WTC11 (cell line): ENCODE measurements at regions not wholly inside any gene's neighbourhood (a gene's known extent, or its start where the extent isn't known, plus 50 kb on each side); places are given as distances from the start of the nearest gene placed in this dataset.
"Not testable (repeated sequence)": the region's sequence is repeated elsewhere in the genome, so short reads cannot be mapped to it uniquely, and the experiment has no call there.

Experiments used
- ATAC-seq: fragments of 200-7000 bp; cut with Tn5 transposase; 2 replicates; pipeline ENCODE4 v1.10.0; 2021; ENCODE audit warnings: mild to moderate bottlenecking, moderate library complexity
- CTCF ChIA-PET: fragments of 300-600 bp; sonication (Branson Sonifier 250); formaldehyde crosslinking; loops from one replicate; lab custom pipeline; 2021; ENCODE audit warnings: antibody characterized with exemption; lab: Charles Lee
- POLR2A ChIA-PET: fragments of 350-600 bp; sonication (Branson Sonifier 250); formaldehyde crosslinking; loops from one replicate; lab custom pipeline; 2021; ENCODE audit warnings: antibody characterized with exemption; lab: Charles Lee
- DNase-seq: peaks from one replicate; pipeline ENCODE4 v3.0.0; 2021; ENCODE audit warnings: low spot score
- H3K27ac Mint-ChIP-seq: 2 replicates; pipeline ENCODE4 v1.8.0; 2021; ENCODE audit warnings: mixed read lengths
- H3K27me3 Mint-ChIP-seq: 2 replicates; pipeline ENCODE4 v1.8.0; 2021; ENCODE audit warnings: low read depth, mild to moderate bottlenecking, moderate library complexity, mixed read lengths
- H3K36me3 Mint-ChIP-seq: 2 replicates; pipeline ENCODE4 v1.8.0; 2021; ENCODE audit warnings: mixed read lengths
- H3K4me1 Mint-ChIP-seq: 2 replicates; pipeline ENCODE4 v1.8.0; 2022; ENCODE audit warnings: mixed read lengths
- H3K4me3 Mint-ChIP-seq: 2 replicates; pipeline ENCODE4 v1.8.0; 2021; ENCODE audit warnings: mild to moderate bottlenecking, moderate library complexity, mixed read lengths
- H3K9me3 Mint-ChIP-seq: 2 replicates; pipeline ENCODE4 v1.8.0; 2021; ENCODE audit warnings: mixed read lengths
- ESRRA ChIP-seq: sonication (generic); formaldehyde crosslinking; IDR thresholded peaks from 2 replicates; pipeline ENCODE4 v1.8.1; 2022; ENCODE audit warnings: mild to moderate bottlenecking, missing genetic modification reagents, borderline replicate concordance
- MYBL2 ChIP-seq: sonication (generic); formaldehyde crosslinking; IDR thresholded peaks from 2 replicates; pipeline ENCODE4 v1.8.1; 2023; ENCODE audit warnings: mild to moderate bottlenecking, moderate library complexity, missing genetic modification reagents
- OVOL2 ChIP-seq: fragments of 250-450 bp; sonication (Bioruptor Pico); IDR thresholded peaks from 2 replicates; pipeline ENCODE4 v1.9.0; 2021; ENCODE audit warnings: mild to moderate bottlenecking, borderline replicate concordance
- SMAD3 ChIP-seq: sonication (generic); formaldehyde crosslinking; IDR thresholded peaks from 2 replicates; pipeline ENCODE4 v1.8.0; 2022; ENCODE audit warnings: missing genetic modification reagents, mild to moderate bottlenecking, borderline replicate concordance
- ZNF219 ChIP-seq: sonication (generic); formaldehyde crosslinking; IDR thresholded peaks from 2 replicates; pipeline ENCODE4 v1.8.0; 2023; ENCODE audit warnings: missing genetic modification reagents, mild to moderate bottlenecking, borderline replicate concordance
- ZNF232 ChIP-seq: sonication (generic); formaldehyde crosslinking; IDR thresholded peaks from 2 replicates; pipeline ENCODE4 v1.8.0; 2022; ENCODE audit warnings: mild to moderate bottlenecking, missing genetic modification reagents
- ZNF416 ChIP-seq: fragments of 250-450 bp; sonication (Bioruptor Pico); IDR thresholded peaks from 2 replicates; pipeline ENCODE4 v1.9.0; 2021; ENCODE audit warnings: mild to moderate bottlenecking, inconsistent platforms
- TF ChIP-seq, protein P1 (sequence below): sonication (generic); formaldehyde crosslinking; IDR thresholded peaks from 2 replicates; pipeline ENCODE4 v1.8.0; 2023; ENCODE audit warnings: missing genetic modification reagents, mild to moderate bottlenecking, borderline replicate concordance
- TF ChIP-seq, protein P2 (sequence below): sonication (generic); formaldehyde crosslinking; IDR thresholded peaks from 2 replicates; pipeline ENCODE4 v1.8.1; 2023; ENCODE audit warnings: mild to moderate bottlenecking, missing genetic modification reagents, borderline replicate concordance
- TF ChIP-seq, protein P3 (sequence below): fragments of 250-450 bp; sonication (Bioruptor Pico); IDR thresholded peaks from 2 replicates; pipeline ENCODE4 v1.8.0; 2021; ENCODE audit warnings: mild to moderate bottlenecking
- TF ChIP-seq, protein P4 (sequence below): sonication (generic); formaldehyde crosslinking; IDR thresholded peaks from 2 replicates; pipeline ENCODE4 v1.8.0; 2022; ENCODE audit warnings: mild to moderate bottlenecking, missing genetic modification reagents
- TF ChIP-seq, protein P5 (sequence below): fragments of 250-450 bp; sonication (Bioruptor Pico); IDR thresholded peaks from 2 replicates; pipeline ENCODE4 v1.9.0; 2021; ENCODE audit warnings: mild to moderate bottlenecking
- TF ChIP-seq, protein P6 (sequence below): fragments of 250-450 bp; sonication (Bioruptor Pico); conservative IDR thresholded peaks from 2 replicates; pipeline ENCODE4 v1.9.0; 2021; ENCODE audit warnings: mild to moderate bottlenecking
- TF ChIP-seq, protein P7 (sequence below): sonication (generic); formaldehyde crosslinking; IDR thresholded peaks from 2 replicates; pipeline ENCODE4 v1.8.0; 2022; ENCODE audit warnings: mild to moderate bottlenecking, missing genetic modification reagents

DNA sequence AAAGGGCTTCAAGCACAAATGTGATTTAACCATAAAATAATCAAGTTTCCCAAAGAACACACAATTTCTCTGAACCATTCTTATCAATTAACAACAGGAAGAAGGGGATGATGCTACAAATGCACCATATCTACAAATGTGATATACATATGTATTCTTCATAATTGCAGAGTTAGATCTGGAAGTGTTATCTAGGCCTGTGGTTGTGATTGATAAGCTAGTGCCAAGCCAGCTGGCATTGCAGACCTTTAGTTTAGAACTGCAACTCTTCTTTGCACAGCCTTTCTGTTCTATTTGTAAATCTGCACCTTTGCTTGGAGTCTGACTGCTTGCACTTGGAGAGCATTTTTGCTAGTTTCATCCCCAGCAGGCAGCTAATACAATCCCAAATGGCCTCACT lies 145.5 kb upstream of the NPY2R start:
- ATAC-seq (no peak), DNase-seq (no peak)
- Mint-ChIP-seq H3K4me3 (no peak overlapping the region), H3K9me3 (peaks cover 6% of the 10 kb centered on the region; the same call in 1 of the 2 replicates), H3K36me3 (no peaks in the 10 kb centered on the region), H3K27me3 (no peaks in the 10 kb centered on the region), H3K4me1 (peaks cover 28% of the 10 kb centered on the region), H3K27ac (no peak overlapping the region)
- ChIA-PET POLR2A (no interaction called here), CTCF (no interaction called here)
- no peak for TF ChIP-seq ZNF219 (CRISPR knock-in tag)
- TF ChIP-seq, protein P1, sequence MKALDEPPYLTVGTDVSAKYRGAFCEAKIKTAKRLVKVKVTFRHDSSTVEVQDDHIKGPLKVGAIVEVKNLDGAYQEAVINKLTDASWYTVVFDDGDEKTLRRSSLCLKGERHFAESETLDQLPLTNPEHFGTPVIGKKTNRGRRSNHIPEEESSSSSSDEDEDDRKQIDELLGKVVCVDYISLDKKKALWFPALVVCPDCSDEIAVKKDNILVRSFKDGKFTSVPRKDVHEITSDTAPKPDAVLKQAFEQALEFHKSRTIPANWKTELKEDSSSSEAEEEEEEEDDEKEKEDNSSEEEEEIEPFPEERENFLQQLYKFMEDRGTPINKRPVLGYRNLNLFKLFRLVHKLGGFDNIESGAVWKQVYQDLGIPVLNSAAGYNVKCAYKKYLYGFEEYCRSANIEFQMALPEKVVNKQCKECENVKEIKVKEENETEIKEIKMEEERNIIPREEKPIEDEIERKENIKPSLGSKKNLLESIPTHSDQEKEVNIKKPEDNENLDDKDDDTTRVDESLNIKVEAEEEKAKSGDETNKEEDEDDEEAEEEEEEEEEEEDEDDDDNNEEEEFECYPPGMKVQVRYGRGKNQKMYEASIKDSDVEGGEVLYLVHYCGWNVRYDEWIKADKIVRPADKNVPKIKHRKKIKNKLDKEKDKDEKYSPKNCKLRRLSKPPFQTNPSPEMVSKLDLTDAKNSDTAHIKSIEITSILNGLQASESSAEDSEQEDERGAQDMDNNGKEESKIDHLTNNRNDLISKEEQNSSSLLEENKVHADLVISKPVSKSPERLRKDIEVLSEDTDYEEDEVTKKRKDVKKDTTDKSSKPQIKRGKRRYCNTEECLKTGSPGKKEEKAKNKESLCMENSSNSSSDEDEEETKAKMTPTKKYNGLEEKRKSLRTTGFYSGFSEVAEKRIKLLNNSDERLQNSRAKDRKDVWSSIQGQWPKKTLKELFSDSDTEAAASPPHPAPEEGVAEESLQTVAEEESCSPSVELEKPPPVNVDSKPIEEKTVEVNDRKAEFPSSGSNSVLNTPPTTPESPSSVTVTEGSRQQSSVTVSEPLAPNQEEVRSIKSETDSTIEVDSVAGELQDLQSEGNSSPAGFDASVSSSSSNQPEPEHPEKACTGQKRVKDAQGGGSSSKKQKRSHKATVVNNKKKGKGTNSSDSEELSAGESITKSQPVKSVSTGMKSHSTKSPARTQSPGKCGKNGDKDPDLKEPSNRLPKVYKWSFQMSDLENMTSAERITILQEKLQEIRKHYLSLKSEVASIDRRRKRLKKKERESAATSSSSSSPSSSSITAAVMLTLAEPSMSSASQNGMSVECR = no peak
- TF ChIP-seq, protein P2, sequence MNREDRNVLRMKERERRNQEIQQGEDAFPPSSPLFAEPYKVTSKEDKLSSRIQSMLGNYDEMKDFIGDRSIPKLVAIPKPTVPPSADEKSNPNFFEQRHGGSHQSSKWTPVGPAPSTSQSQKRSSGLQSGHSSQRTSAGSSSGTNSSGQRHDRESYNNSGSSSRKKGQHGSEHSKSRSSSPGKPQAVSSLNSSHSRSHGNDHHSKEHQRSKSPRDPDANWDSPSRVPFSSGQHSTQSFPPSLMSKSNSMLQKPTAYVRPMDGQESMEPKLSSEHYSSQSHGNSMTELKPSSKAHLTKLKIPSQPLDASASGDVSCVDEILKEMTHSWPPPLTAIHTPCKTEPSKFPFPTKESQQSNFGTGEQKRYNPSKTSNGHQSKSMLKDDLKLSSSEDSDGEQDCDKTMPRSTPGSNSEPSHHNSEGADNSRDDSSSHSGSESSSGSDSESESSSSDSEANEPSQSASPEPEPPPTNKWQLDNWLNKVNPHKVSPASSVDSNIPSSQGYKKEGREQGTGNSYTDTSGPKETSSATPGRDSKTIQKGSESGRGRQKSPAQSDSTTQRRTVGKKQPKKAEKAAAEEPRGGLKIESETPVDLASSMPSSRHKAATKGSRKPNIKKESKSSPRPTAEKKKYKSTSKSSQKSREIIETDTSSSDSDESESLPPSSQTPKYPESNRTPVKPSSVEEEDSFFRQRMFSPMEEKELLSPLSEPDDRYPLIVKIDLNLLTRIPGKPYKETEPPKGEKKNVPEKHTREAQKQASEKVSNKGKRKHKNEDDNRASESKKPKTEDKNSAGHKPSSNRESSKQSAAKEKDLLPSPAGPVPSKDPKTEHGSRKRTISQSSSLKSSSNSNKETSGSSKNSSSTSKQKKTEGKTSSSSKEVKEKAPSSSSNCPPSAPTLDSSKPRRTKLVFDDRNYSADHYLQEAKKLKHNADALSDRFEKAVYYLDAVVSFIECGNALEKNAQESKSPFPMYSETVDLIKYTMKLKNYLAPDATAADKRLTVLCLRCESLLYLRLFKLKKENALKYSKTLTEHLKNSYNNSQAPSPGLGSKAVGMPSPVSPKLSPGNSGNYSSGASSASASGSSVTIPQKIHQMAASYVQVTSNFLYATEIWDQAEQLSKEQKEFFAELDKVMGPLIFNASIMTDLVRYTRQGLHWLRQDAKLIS (CRISPR knock-in tag) = no peak
- TF ChIP-seq, protein P3, sequence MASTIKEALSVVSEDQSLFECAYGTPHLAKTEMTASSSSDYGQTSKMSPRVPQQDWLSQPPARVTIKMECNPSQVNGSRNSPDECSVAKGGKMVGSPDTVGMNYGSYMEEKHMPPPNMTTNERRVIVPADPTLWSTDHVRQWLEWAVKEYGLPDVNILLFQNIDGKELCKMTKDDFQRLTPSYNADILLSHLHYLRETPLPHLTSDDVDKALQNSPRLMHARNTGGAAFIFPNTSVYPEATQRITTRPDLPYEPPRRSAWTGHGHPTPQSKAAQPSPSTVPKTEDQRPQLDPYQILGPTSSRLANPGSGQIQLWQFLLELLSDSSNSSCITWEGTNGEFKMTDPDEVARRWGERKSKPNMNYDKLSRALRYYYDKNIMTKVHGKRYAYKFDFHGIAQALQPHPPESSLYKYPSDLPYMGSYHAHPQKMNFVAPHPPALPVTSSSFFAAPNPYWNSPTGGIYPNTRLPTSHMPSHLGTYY (CRISPR knock-in tag) = no peak
- no peak for TF ChIP-seq MYBL2 (CRISPR knock-in tag)
- TF ChIP-seq, protein P4, sequence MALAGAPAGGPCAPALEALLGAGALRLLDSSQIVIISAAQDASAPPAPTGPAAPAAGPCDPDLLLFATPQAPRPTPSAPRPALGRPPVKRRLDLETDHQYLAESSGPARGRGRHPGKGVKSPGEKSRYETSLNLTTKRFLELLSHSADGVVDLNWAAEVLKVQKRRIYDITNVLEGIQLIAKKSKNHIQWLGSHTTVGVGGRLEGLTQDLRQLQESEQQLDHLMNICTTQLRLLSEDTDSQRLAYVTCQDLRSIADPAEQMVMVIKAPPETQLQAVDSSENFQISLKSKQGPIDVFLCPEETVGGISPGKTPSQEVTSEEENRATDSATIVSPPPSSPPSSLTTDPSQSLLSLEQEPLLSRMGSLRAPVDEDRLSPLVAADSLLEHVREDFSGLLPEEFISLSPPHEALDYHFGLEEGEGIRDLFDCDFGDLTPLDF = no peak
- TF ChIP-seq OVOL2 (CRISPR knock-in tag) = no peak
- no peak for TF ChIP-seq ZNF232 (CRISPR knock-in tag)
- no peak for TF ChIP-seq ESRRA

DNA sequence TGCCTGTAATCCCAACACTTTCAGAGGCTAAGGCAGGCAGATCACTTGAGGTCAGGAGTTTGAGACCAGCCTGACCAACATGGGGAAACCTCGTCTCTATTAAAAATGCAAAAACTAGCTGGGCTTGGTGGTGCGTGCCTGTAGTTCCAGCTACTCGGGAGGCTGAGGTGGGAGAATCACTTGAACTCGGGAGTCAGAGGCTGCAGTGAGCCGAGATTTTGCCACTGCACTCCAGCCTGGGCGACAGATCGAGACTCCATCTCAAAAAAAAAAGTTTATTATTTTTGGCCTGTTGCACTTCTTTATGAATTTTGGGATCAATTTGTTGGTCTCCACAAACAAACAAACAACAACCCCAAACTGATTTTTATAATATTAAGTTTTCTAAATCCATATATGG lies 143.5 kb upstream of the NPY2R start:
- H3K9me3 Mint-ChIP-seq = peaks cover 10% of the 10 kb centered on the region; the same call in 1 of the 2 replicates
- POLR2A ChIA-PET, CTCF ChIA-PET: not testable (repeated sequence)

DNA sequence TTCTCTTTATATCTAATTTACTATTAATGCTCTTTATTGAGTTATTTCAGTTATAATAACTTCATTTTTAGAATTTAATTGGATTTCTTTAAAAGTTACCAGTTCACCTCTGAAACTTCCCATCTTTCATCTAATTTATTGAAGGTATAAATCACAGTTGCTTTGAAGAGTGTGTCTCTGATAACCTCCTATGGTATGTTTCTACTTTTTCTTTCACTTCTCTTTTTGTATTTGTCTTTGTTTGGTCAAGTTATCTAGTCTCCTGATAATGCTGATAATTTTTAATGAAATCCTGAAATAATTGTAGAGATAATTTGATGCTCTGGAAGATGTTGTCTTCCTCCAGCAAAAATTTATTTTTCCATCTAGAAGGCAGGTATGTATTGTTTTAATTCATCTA lies 141.6 kb upstream of the NPY2R start:
- no peaks in the 10 kb centered on the region for H3K36me3 Mint-ChIP-seq
- H3K4me3 Mint-ChIP-seq = no peak overlapping the region
- no peaks in the 10 kb centered on the region for H3K4me1 Mint-ChIP-seq
- no peak overlapping the region for H3K27ac Mint-ChIP-seq
- ChIA-PET POLR2A (no interaction called here), CTCF (no interaction called here)
- TF ChIP-seq, protein P5, sequence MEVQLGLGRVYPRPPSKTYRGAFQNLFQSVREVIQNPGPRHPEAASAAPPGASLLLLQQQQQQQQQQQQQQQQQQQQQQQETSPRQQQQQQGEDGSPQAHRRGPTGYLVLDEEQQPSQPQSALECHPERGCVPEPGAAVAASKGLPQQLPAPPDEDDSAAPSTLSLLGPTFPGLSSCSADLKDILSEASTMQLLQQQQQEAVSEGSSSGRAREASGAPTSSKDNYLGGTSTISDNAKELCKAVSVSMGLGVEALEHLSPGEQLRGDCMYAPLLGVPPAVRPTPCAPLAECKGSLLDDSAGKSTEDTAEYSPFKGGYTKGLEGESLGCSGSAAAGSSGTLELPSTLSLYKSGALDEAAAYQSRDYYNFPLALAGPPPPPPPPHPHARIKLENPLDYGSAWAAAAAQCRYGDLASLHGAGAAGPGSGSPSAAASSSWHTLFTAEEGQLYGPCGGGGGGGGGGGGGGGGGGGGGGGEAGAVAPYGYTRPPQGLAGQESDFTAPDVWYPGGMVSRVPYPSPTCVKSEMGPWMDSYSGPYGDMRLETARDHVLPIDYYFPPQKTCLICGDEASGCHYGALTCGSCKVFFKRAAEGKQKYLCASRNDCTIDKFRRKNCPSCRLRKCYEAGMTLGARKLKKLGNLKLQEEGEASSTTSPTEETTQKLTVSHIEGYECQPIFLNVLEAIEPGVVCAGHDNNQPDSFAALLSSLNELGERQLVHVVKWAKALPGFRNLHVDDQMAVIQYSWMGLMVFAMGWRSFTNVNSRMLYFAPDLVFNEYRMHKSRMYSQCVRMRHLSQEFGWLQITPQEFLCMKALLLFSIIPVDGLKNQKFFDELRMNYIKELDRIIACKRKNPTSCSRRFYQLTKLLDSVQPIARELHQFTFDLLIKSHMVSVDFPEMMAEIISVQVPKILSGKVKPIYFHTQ = no peak
- TF ChIP-seq, protein P6, sequence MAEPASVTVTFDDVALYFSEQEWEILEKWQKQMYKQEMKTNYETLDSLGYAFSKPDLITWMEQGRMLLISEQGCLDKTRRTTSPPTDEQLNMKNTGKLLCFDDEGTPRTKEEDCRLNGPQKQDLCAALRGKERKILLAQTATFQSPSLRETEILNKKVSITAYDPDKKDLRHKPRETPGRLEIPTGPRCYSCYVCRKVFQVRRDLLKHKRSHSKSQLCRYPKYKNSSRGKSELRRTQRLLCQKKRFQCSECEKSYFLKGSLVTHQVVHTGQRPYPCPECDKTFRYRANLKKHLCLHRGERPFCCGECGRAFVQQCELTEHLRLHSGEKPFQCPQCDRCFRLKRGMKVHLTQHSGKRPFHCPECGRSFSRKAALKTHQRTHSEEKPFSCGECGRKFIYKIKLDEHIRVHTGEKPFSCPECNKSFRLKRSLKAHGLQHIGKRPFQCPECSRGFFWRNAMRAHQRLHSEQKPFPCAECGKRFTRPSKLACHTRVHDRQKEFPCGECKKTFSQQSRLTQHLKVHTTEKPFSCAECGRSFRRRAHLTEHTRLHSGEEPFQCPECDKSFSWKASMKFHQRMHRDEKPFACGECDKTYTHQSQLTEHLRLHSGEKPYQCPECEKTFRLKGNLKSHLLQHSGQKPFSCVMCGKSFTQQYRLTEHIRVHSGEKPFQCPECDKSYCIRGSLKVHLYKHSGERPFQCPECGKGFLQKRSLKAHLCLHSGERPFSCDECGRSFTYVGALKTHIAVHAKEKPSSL = no peak
- no peak for TF ChIP-seq ZNF219 (CRISPR knock-in tag)
- no peak for TF ChIP-seq ESRRA
- TF ChIP-seq SMAD3 (CRISPR knock-in tag) = no peak
- no peak for TF ChIP-seq ZNF416 (CRISPR knock-in tag)
- TF ChIP-seq, protein P7, sequence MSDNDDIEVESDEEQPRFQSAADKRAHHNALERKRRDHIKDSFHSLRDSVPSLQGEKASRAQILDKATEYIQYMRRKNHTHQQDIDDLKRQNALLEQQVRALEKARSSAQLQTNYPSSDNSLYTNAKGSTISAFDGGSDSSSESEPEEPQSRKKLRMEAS (CRISPR knock-in tag) = no peak
- DNase-seq = no peak
- no peaks in the 10 kb centered on the region; the same call in 1 of the 2 replicates for H3K27me3 Mint-ChIP-seq
- H3K9me3 Mint-ChIP-seq = peaks cover 7% of the 10 kb centered on the region; the same call in 1 of the 2 replicates
- ATAC-seq = no peak

More for the DNA sequence above, 143.5 kb upstream of the NPY2R start:
- peaks cover 18% of the 10 kb centered on the region for H3K4me1 Mint-ChIP-seq
- not testable (repeated sequence) for H3K4me3 Mint-ChIP-seq, H3K27me3 Mint-ChIP-seq, DNase-seq, ATAC-seq, H3K27ac Mint-ChIP-seq, H3K36me3 Mint-ChIP-seq
